ENCODE measurements at regions not wholly inside any gene's neighbourhood (a gene's known extent, or its start where the extent isn't known, plus 50 kb on each side); places are given as distances from the start of the nearest gene placed in this dataset.

GRCh38 chr9:99561509-99561917 is 260.2 kb upstream of the NR4A3 start:
- WGBS, 2 donors, result 38 to 58% methylated on average over 2 of the region's 2 CpGs
- H3K36me3 ChIP-seq, result no peaks in the 10 kb centered on the region
- ATAC-seq (peak; percentile 76 to 97 (median 92)), DNase-seq (peak in 1 of 2 donors; percentile 30)
- intact Hi-C loops (cut with DNase I), result loop anchor here in 5 of 10 donors (5.0 to 10.0 kb wide), 4 partner anchors 109 to 207 kb away; no protein-coding TSS in a partner anchor
- H3K27ac ChIP-seq, result peak overlapping the region in 7 of 10 donors; percentile 0 to 72 (median 61)
- no peak for TF ChIP-seq CTCF (IDR thresholded peaks at IDR 0.05)
- peaks cover 0 to 14% (median 0%) of the 10 kb centered on the region in 11 donors for H3K9me3 ChIP-seq
- peaks cover 0 to 18% (median 0%) of the 10 kb centered on the region in 9 donors for H3K4me1 ChIP-seq
- H3K27me3 ChIP-seq, result no peaks in the 10 kb centered on the region
- no peak overlapping the region for H3K4me3 ChIP-seq

- H3K27ac ChIP-seq, result peak overlapping the region in 7 of 10 donors; percentile 16 to 72 (median 61)
- DNase-seq, result no peak
- WGBS, 2 donors, result 40 to 56% methylated on average over 2 of the region's 2 CpGs
- peaks cover 0 to 11% (median 0%) of the 10 kb centered on the region in 11 donors for H3K9me3 ChIP-seq
- H3K27me3 ChIP-seq, result no peaks in the 10 kb centered on the region
- ATAC-seq, result peak in 7 of 8 donors; percentile 35 to 72 (median 67)
- peaks cover 0 to 18% (median 0%) of the 10 kb centered on the region in 9 donors for H3K4me1 ChIP-seq
- H3K4me3 ChIP-seq, result no peak overlapping the region
- no peaks in the 10 kb centered on the region for H3K36me3 ChIP-seq
- no peak for TF ChIP-seq CTCF (IDR thresholded peaks at IDR 0.05)
- intact Hi-C loops (cut with DNase I), result loop anchor here in 5 of 10 donors (5.0 to 10.0 kb wide), 4 partner anchors 110 to 207 kb away; no protein-coding TSS in a partner anchor
Observed at GRCh38 chr9:99561961-99562565, 259.6 kb upstream of the NR4A3 start.

- H3K27me3 ChIP-seq, result no peaks in the 10 kb centered on the region
- ATAC-seq, result no peak
- H3K4me3 ChIP-seq, result no peak overlapping the region
- H3K4me1 ChIP-seq, result peaks cover 0 to 18% (median 0%) of the 10 kb centered on the region in 9 donors
- H3K27ac ChIP-seq, result no peak overlapping the region
- intact Hi-C loops (cut with DNase I), result loop anchor here in 5 of 10 donors (5.0 to 10.0 kb wide), 4 partner anchors 111 to 209 kb away; no protein-coding TSS in a partner anchor
- H3K9me3 ChIP-seq, result peaks cover 0 to 1% (median 0%) of the 10 kb centered on the region in 11 donors
- no peaks in the 10 kb centered on the region for H3K36me3 ChIP-seq
- DNase-seq, result no peak
- 83 to 85% methylated on average over 6 of the region's 6 CpGs for WGBS, 2 donors
- peak in 1 of 9 donors; percentile 16 for TF ChIP-seq CTCF (IDR thresholded peaks at IDR 0.05)
Observed at GRCh38 chr9:99563364-99563763, 258.3 kb upstream of the NR4A3 start.

GRCh38 chr9:99565203-99565602 is 256.5 kb upstream of the NR4A3 start:
- DNase-seq (peak; percentile 49 to 66), ATAC-seq (peak in 5 of 8 donors; percentile 39 to 69 (median 51))
- Histone ChIP-seq H3K36me3 (no peaks in the 10 kb centered on the region), H3K9me3 (no peaks in the 10 kb centered on the region), H3K27ac (peak overlapping the region in 1 of 10 donors; percentile 23), H3K4me1 (peaks cover 0 to 18% (median 0%) of the 10 kb centered on the region in 9 donors), H3K4me3 (no peak overlapping the region), H3K27me3 (no peaks in the 10 kb centered on the region)
- WGBS, 2 donors, result 62 to 73% methylated on average over 8 of the region's 8 CpGs
- intact Hi-C loops (cut with DNase I), result loop anchor here in 2 of 10 donors (10.0 kb wide), 1 partner anchor 210 kb away; no protein-coding TSS in a partner anchor
- TF ChIP-seq CTCF (IDR thresholded peaks at IDR 0.05), result no peak
